Ureter (tissue), 1 donor: ENCODE measurements at regions not wholly inside any gene's neighbourhood (a gene's known extent, or its start where the extent isn't known, plus 50 kb on each side); places are given as distances from the start of the nearest gene placed in this dataset.
A peak's percentile ranks its signal among the peaks of the same experiment; 100 is the strongest.

Experiments used
- DNase-seq: peaks from one replicate; pipeline ENCODE4 v3.0.0-alpha.2; 2020; ENCODE audit warnings: low spot score
- donor health status: DM: yes; HTN: yes; CAD: no.

- DNase-seq: no peak
These were observed 205.2 kb upstream of the RTL1 start for GRCh38 chr14:101108579-101109346.

- DNase-seq: no peak
These were observed 205.8 kb upstream of the RTL1 start for GRCh38 chr14:101109347-101109638.

- no peak for DNase-seq
These were observed 206.6 kb upstream of the RTL1 start for GRCh38 chr14:101109981-101110728.

GRCh38 chr14:101110729-101111619 is 207.5 kb upstream of the RTL1 start:
- DNase-seq: peak; percentile 37

- DNase-seq: peak; percentile 32
These were observed 208.2 kb upstream of the RTL1 start for GRCh38 chr14:101111620-101112290.

GRCh38 chr14:101112351-101113107 is 209.0 kb upstream of the RTL1 start:
- peak; percentile 29 for DNase-seq

GRCh38 chr14:101113108-101113612 is 209.6 kb upstream of the RTL1 start:
- peak; percentile 29 for DNase-seq

GRCh38 chr14:101113835-101114725 is 210.6 kb upstream of the RTL1 start:
- peak; percentile 28 for DNase-seq

- peak; percentile 29 for DNase-seq
These were observed 211.4 kb upstream of the RTL1 start for GRCh38 chr14:101114726-101115515.

- DNase-seq: peak; percentile 27
These were observed 212.1 kb upstream of the RTL1 start for GRCh38 chr14:101115652-101116051.

GRCh38 chr14:101116065-101116464 is 212.5 kb upstream of the RTL1 start:
- peak; percentile 37 for DNase-seq

- peak; percentile 22 for DNase-seq
These were observed 213.1 kb upstream of the RTL1 start for GRCh38 chr14:101116486-101117130.

- DNase-seq: no peak
These were observed 214.0 kb upstream of the RTL1 start for GRCh38 chr14:101117543-101117942.

- DNase-seq: no peak
These were observed 214.7 kb upstream of the RTL1 start for GRCh38 chr14:101118233-101118632.

- DNase-seq: peak; percentile 18
These were observed 215.4 kb upstream of the RTL1 start for GRCh38 chr14:101118746-101119591.

GRCh38 chr14:101119830-101120571 is 216.5 kb upstream of the RTL1 start:
- DNase-seq: peak; percentile 30
